Loucy (cell line): ENCODE measurements at regions not wholly inside any gene's neighbourhood (a gene's known extent, or its start where the extent isn't known, plus 50 kb on each side); places are given as distances from the start of the nearest gene placed in this dataset.

Source experiments
- H2AFZ ChIP-seq: fragments of 200-600 bp; sonication (generic); 2 replicates; pipeline ENCODE4 v1.6.0; 2016; ENCODE audit warnings: antibody characterized with exemption, mild to moderate bottlenecking, low read length, moderate library complexity
- H3F3A ChIP-seq: fragments of 200-600 bp; 2 replicates; pipeline ENCODE4 v1.6.0; 2016; ENCODE audit warnings: antibody characterized with exemption, low read depth, mild to moderate bottlenecking
- H3K27me3 ChIP-seq: fragments of 200-600 bp; sonication (generic); 2 replicates; pipeline ENCODE4 v1.6.1; 2014; ENCODE audit warnings: low read length, mild to moderate bottlenecking; ENCODE audit not compliant: insufficient read depth, poor library complexity, severe bottlenecking
- H3K36me3 ChIP-seq: fragments of 200-600 bp; sonication (generic); 2 replicates; pipeline ENCODE4 v1.6.1; 2016; ENCODE audit warnings: low read length; ENCODE audit not compliant: insufficient read depth
- H3K4me1 ChIP-seq: fragments of 200-600 bp; sonication (generic); 2 replicates; pipeline ENCODE4 v1.5.1; 2014; ENCODE audit warnings: low read length, mild to moderate bottlenecking; ENCODE audit not compliant: insufficient read depth, poor library complexity, severe bottlenecking
- H3K4me2 ChIP-seq: fragments of 200-600 bp; sonication (generic); 2 replicates; pipeline ENCODE4 v1.6.0; 2014; ENCODE audit warnings: antibody characterized with exemption, low read length, low read depth, mild to moderate bottlenecking; ENCODE audit not compliant: poor library complexity, severe bottlenecking
- H3K4me3 ChIP-seq: fragments of 200-600 bp; sonication (generic); 2 replicates; pipeline ENCODE4 v1.5.1; 2014; ENCODE audit warnings: low read length, mild to moderate bottlenecking, mixed read lengths; ENCODE audit not compliant: poor library complexity, severe bottlenecking
- H3K79me2 ChIP-seq: fragments of 200-600 bp; sonication (generic); 2 replicates; pipeline ENCODE4 v1.6.1; 2014; ENCODE audit warnings: low read length; ENCODE audit not compliant: insufficient read depth
- H3K9ac ChIP-seq: fragments of 200-600 bp; sonication (generic); 2 replicates; pipeline ENCODE4 v1.6.0; 2014; ENCODE audit warnings: mild to moderate bottlenecking, low read depth, low read length, moderate library complexity; ENCODE audit not compliant: poor library complexity, severe bottlenecking
- H3K9me2 ChIP-seq: fragments of 200-600 bp; sonication (generic); replicated peaks from 2 replicates; pipeline ENCODE4 v1.6.1; 2016; ENCODE audit warnings: low read depth, low read length, mixed read lengths
- H3K9me3 ChIP-seq: fragments of 200-600 bp; sonication (generic); 2 replicates; pipeline ENCODE4 v1.6.1; 2014; ENCODE audit warnings: mild to moderate bottlenecking, antibody characterized with exemption, low read length, low read depth; ENCODE audit not compliant: insufficient read depth
- H4K20me1 ChIP-seq: fragments of 200-600 bp; sonication (generic); 2 replicates; pipeline ENCODE4 v1.6.0; 2014; ENCODE audit warnings: antibody characterized with exemption, low read length, mild to moderate bottlenecking; ENCODE audit not compliant: insufficient read depth, poor library complexity, severe bottlenecking
- EZH2phosphoT487 ChIP-seq: fragments of 200-600 bp; IDR thresholded peaks from 2 replicates; pipeline ENCODE4 v1.6.1; 2018; ENCODE audit warnings: antibody characterized with exemption, mild to moderate bottlenecking, moderate library complexity, borderline replicate concordance
- TF ChIP-seq, protein P1 (sequence below): fragments of 200-600 bp; sonication (generic); conservative IDR thresholded peaks from 2 replicates; pipeline ENCODE4 v1.5.1; 2014; ENCODE audit warnings: mild to moderate bottlenecking, antibody characterized with exemption, low read length

DNA sequence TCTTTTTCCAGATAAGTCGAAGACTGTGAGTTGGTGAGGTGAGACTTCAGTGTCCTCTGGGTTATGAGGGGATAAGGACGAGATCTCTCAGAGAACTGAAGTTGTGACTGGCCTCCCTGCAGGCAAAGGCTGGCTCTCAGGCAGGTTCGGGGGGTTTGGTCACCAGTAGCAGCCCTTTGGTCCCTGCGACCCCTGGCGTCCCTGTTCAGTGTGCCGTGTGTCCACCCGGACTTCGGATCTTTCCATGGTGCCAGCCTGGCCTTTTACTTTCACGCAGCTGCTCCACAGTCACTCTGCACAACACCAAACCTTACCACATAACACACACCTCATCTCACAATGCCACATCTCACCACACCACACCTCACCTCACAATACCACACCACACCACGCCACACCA, 131.9 kb downstream of the ERMARD start:
- Histone ChIP-seq H3K4me1 (no peaks in the 10 kb centered on the region), H3K9me3 (peaks cover 30% of the 10 kb centered on the region; the same call in 1 of the 2 replicates), H3K36me3 (no peaks in the 10 kb centered on the region), H3K9me2 (no peaks in the 10 kb centered on the region), H3K9ac (no peak overlapping the region), H3K4me3 (no peak overlapping the region), H3K4me2 (no peak overlapping the region), H3K79me2 (no peaks in the 10 kb centered on the region), H3F3A (no peaks in the 10 kb centered on the region), H3K27me3 (no peaks in the 10 kb centered on the region), H2AFZ (no peak overlapping the region), H4K20me1 (no peaks in the 10 kb centered on the region)
- TF ChIP-seq EZH2phosphoT487, result no peak
- TF ChIP-seq, protein P1, sequence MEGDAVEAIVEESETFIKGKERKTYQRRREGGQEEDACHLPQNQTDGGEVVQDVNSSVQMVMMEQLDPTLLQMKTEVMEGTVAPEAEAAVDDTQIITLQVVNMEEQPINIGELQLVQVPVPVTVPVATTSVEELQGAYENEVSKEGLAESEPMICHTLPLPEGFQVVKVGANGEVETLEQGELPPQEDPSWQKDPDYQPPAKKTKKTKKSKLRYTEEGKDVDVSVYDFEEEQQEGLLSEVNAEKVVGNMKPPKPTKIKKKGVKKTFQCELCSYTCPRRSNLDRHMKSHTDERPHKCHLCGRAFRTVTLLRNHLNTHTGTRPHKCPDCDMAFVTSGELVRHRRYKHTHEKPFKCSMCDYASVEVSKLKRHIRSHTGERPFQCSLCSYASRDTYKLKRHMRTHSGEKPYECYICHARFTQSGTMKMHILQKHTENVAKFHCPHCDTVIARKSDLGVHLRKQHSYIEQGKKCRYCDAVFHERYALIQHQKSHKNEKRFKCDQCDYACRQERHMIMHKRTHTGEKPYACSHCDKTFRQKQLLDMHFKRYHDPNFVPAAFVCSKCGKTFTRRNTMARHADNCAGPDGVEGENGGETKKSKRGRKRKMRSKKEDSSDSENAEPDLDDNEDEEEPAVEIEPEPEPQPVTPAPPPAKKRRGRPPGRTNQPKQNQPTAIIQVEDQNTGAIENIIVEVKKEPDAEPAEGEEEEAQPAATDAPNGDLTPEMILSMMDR, result no peak

DNA sequence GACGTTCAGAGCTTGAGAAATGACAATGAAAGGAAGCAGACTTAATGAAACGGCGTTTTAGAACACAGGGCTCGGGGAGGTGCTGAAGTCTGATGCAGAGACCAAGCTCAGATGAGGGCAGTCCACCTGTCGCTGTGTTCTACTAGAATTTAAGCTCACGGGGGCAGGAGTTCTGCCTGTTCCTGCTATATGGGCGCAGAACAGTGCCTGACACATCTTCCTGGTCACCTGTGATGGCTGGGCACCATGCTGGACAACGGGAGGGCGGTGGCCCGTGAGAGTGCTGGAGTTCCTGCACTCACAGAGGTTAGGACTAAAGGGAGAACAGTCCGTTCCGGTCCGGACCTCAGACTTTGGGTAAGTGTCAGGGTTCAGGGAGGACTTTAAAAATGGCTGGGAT, 130.6 kb downstream of the ERMARD start:
- Histone ChIP-seq H2AFZ (no peak overlapping the region), H3K9ac (no peak overlapping the region), H3K4me1 (no peaks in the 10 kb centered on the region), H3K9me2 (no peaks in the 10 kb centered on the region), H3K79me2 (no peaks in the 10 kb centered on the region), H3K4me2 (no peak overlapping the region), H3K9me3 (peaks cover 26% of the 10 kb centered on the region; the same call in 1 of the 2 replicates), H3K4me3 (no peak overlapping the region), H4K20me1 (no peaks in the 10 kb centered on the region), H3K27me3 (no peaks in the 10 kb centered on the region), H3K36me3 (no peaks in the 10 kb centered on the region), H3F3A (no peaks in the 10 kb centered on the region)
- no peak for TF ChIP-seq EZH2phosphoT487
- TF ChIP-seq, protein P1, result no peak

DNA sequence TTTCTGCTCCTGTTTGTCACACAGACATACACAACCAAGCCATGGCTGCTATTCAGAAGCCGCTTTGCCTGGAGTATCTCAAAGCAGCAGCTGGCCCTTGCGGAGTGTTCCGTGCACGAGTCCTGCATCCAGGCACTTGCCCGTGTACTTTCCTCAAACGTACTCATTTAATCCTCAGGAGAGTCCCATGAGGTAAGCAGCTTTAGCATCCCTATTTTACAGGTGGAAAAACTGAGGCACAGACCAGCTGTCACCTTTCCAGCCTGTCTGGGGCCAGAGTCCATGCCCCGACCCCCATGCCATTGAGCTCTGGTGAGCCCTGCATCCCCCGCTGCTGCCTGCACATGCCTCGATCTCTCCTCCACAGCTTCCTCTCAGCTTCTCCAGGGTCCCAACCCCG, 130.0 kb downstream of the ERMARD start:
- H3K4me1 ChIP-seq, result no peaks in the 10 kb centered on the region
- no peak overlapping the region for H3K4me2 ChIP-seq
- peaks cover 26% of the 10 kb centered on the region; the same call in 1 of the 2 replicates for H3K9me3 ChIP-seq
- H2AFZ ChIP-seq, result no peak overlapping the region
- no peak overlapping the region for H3K9ac ChIP-seq
- H4K20me1 ChIP-seq, result no peaks in the 10 kb centered on the region
- H3K36me3 ChIP-seq, result no peaks in the 10 kb centered on the region
- no peaks in the 10 kb centered on the region for H3F3A ChIP-seq
- no peaks in the 10 kb centered on the region for H3K9me2 ChIP-seq
- TF ChIP-seq, protein P1, result no peak
- no peak for TF ChIP-seq EZH2phosphoT487
- H3K79me2 ChIP-seq, result no peaks in the 10 kb centered on the region
- no peaks in the 10 kb centered on the region for H3K27me3 ChIP-seq
- no peak overlapping the region for H3K4me3 ChIP-seq
